ENCODE measurements at regions not wholly inside any gene's neighbourhood (a gene's known extent, or its start where the extent isn't known, plus 50 kb on each side); places are given as distances from the start of the nearest gene placed in this dataset.

DNA sequence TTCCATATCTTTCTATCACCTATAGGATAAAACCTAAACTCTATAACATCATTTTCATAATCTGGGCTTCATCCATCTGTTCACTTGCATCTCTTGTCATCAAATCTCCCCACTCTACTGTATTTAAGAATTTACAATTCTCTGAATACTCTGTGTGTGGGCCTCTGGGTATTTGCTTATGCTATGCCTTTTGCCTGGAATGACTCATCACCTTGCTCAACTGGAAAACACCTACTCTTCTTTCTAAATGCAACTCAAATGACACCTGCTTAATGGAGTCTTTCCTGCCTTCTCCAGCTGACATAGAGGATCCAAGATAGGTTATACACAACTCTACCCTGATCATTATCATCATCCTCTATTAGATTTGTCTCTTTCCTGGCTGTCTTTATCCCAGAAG is 421.7 kb downstream of the SPATA31D1 start:
- Histone ChIP-seq H3K4me1 (no peaks in the 10 kb centered on the region), H3F3A (ENCODE audit: low read depth) (no peaks in the 10 kb centered on the region), H3K4me3 (no peak overlapping the region), H3K4me2 (no peak overlapping the region), H3K9me3 (ENCODE audit: low read depth) (no peaks in the 10 kb centered on the region), H3K27me3 (no peaks in the 10 kb centered on the region), H3K79me2 (ENCODE audit: low read depth) (no peaks in the 10 kb centered on the region), H3K36me3 (no peaks in the 10 kb centered on the region), H4K20me1 (ENCODE audit: low read depth) (no peaks in the 10 kb centered on the region), H3K27ac (no peak overlapping the region), H3K9ac (no peak overlapping the region), H2AFZ (replicated peaks) (no peak overlapping the region)
- no peak for DNase-seq (ENCODE audit: low spot score)
- no peaks in the 10 kb centered on the region for H3K4me1 Mint-ChIP-seq
- no peak overlapping the region for H3K27ac Mint-ChIP-seq
- no peaks in the 10 kb centered on the region for H3K36me3 Mint-ChIP-seq
- TF ChIP-seq EZH2 (IDR thresholded peaks at IDR 0.05) (no peak), EZH2phosphoT487 (IDR thresholded peaks at IDR 0.05) (no peak)
- TF ChIP-seq, protein P1, sequence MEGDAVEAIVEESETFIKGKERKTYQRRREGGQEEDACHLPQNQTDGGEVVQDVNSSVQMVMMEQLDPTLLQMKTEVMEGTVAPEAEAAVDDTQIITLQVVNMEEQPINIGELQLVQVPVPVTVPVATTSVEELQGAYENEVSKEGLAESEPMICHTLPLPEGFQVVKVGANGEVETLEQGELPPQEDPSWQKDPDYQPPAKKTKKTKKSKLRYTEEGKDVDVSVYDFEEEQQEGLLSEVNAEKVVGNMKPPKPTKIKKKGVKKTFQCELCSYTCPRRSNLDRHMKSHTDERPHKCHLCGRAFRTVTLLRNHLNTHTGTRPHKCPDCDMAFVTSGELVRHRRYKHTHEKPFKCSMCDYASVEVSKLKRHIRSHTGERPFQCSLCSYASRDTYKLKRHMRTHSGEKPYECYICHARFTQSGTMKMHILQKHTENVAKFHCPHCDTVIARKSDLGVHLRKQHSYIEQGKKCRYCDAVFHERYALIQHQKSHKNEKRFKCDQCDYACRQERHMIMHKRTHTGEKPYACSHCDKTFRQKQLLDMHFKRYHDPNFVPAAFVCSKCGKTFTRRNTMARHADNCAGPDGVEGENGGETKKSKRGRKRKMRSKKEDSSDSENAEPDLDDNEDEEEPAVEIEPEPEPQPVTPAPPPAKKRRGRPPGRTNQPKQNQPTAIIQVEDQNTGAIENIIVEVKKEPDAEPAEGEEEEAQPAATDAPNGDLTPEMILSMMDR (IDR thresholded peaks at IDR 0.05), result no peak
- no peak overlapping the region for H3K4me3 Mint-ChIP-seq
- peaks cover 11% of the 10 kb centered on the region for H3K9me3 Mint-ChIP-seq
- H3K27me3 Mint-ChIP-seq (ENCODE audit: insufficient read depth, low read depth), result no peaks in the 10 kb centered on the region

DNA sequence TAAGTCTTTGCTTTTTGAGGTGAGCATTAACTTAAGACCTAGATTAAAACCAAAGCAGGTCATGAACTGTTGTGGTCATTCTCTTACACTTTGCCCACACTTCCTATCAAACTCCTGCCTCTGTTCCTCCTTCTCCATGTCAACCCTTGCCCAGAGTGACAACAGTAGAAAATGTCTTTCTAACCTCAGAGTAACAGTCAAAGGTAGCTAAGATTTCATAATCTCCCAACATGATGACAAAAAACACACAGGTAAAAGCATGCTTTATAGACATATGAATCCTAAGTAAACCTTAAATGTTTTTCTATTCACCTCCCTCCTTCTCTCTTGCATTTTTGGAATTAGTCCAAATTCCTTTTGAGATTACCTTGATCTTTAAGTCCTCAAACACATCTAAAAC is 422.3 kb downstream of the SPATA31D1 start:
- no peaks in the 10 kb centered on the region for H3K36me3 ChIP-seq
- DNase-seq (ENCODE audit: low spot score), result no peak
- Mint-ChIP-seq H3K27me3 (ENCODE audit: insufficient read depth, low read depth) (no peaks in the 10 kb centered on the region), H3K4me3 (no peak overlapping the region), H3K4me1 (no peaks in the 10 kb centered on the region), H3K27ac (no peak overlapping the region), H3K36me3 (no peaks in the 10 kb centered on the region), H3K9me3 (peaks cover 11% of the 10 kb centered on the region)
- H4K20me1 ChIP-seq (ENCODE audit: low read depth), result no peaks in the 10 kb centered on the region
- no peak overlapping the region for H3K4me2 ChIP-seq
- no peak overlapping the region for H3K27ac ChIP-seq
- no peak overlapping the region for H2AFZ ChIP-seq (replicated peaks)
- no peak overlapping the region for H3K4me3 ChIP-seq
- no peaks in the 10 kb centered on the region for H3K9me3 ChIP-seq (ENCODE audit: low read depth)
- no peaks in the 10 kb centered on the region for H3F3A ChIP-seq (ENCODE audit: low read depth)
- H3K27me3 ChIP-seq, result no peaks in the 10 kb centered on the region
- TF ChIP-seq EZH2 (IDR thresholded peaks at IDR 0.05), result no peak
- no peak for TF ChIP-seq EZH2phosphoT487 (IDR thresholded peaks at IDR 0.05)
- TF ChIP-seq, protein P1 (IDR thresholded peaks at IDR 0.05), result no peak
- H3K9ac ChIP-seq, result no peak overlapping the region
- H3K79me2 ChIP-seq (ENCODE audit: low read depth), result no peaks in the 10 kb centered on the region
- H3K4me1 ChIP-seq, result no peaks in the 10 kb centered on the region

GRCh38 chr9:82412586-82413305 is 424.2 kb downstream of the SPATA31D1 start:
- H3K9ac ChIP-seq, result no peak overlapping the region
- no peak overlapping the region for H3K4me3 ChIP-seq
- no peak overlapping the region for H3K4me3 Mint-ChIP-seq
- no peaks in the 10 kb centered on the region for H3K4me1 ChIP-seq
- no peak for DNase-seq (ENCODE audit: low spot score)
- no peaks in the 10 kb centered on the region for H3K36me3 ChIP-seq
- H3K9me3 ChIP-seq (ENCODE audit: low read depth), result no peaks in the 10 kb centered on the region
- peaks cover 2% of the 10 kb centered on the region for H3K27me3 Mint-ChIP-seq (ENCODE audit: insufficient read depth, low read depth)
- no peaks in the 10 kb centered on the region for H3K4me1 Mint-ChIP-seq
- H3K9me3 Mint-ChIP-seq, result peaks cover 11% of the 10 kb centered on the region
- no peak overlapping the region for H2AFZ ChIP-seq (replicated peaks)
- no peaks in the 10 kb centered on the region for H3K36me3 Mint-ChIP-seq
- no peaks in the 10 kb centered on the region for H3K79me2 ChIP-seq (ENCODE audit: low read depth)
- H3K27ac ChIP-seq, result no peak overlapping the region
- H3F3A ChIP-seq (ENCODE audit: low read depth), result no peaks in the 10 kb centered on the region
- no peaks in the 10 kb centered on the region for H3K27me3 ChIP-seq
- H3K4me2 ChIP-seq, result no peak overlapping the region
- H4K20me1 ChIP-seq (ENCODE audit: low read depth), result no peaks in the 10 kb centered on the region
- H3K27ac Mint-ChIP-seq, result no peak overlapping the region
- no peak for TF ChIP-seq EZH2phosphoT487 (IDR thresholded peaks at IDR 0.05)
- no peak for TF ChIP-seq EZH2 (IDR thresholded peaks at IDR 0.05)
- TF ChIP-seq, protein P1 (IDR thresholded peaks at IDR 0.05), result no peak
